NT2/D1 (cell line): ENCODE measurements at regions not wholly inside any gene's neighbourhood (a gene's known extent, or its start where the extent isn't known, plus 50 kb on each side); places are given as distances from the start of the nearest gene placed in this dataset.
A peak's percentile ranks its signal among the peaks of the same experiment; 100 is the strongest.
"Not testable (repeated sequence)": the region's sequence is repeated elsewhere in the genome, so short reads cannot be mapped to it uniquely, and the experiment has no call there.

Experiments
- DNase-seq: peaks from one replicate; pipeline ENCODE4 v3.0.0-alpha.2; 2011; ENCODE audit warnings: low read depth, low spot score
- H3K27me3 ChIP-seq: 2 replicates; pipeline ENCODE4 v1.6.0; 2011; ENCODE audit warnings: mild to moderate bottlenecking; ENCODE audit not compliant: insufficient read length, insufficient read depth
- H3K36me3 ChIP-seq: 2 replicates; pipeline ENCODE4 v1.6.1; 2011; ENCODE audit warnings: mild to moderate bottlenecking, low read length, mixed read lengths; ENCODE audit not compliant: insufficient read depth, insufficient read length
- H3K4me1 ChIP-seq: 2 replicates; pipeline ENCODE4 v1.5.1; 2011; ENCODE audit not compliant: insufficient read depth, insufficient read length
- H3K4me3 ChIP-seq: 2 replicates; pipeline ENCODE4 v1.5.1; 2011; ENCODE audit warnings: low read depth; ENCODE audit not compliant: insufficient read length
- H3K9ac ChIP-seq: 2 replicates; pipeline ENCODE4 v1.6.0; 2011; ENCODE audit warnings: low read depth; ENCODE audit not compliant: insufficient read length
- H3K9me3 ChIP-seq: 2 replicates; pipeline ENCODE4 v1.5.1; 2011; ENCODE audit warnings: mild to moderate bottlenecking, low read length; ENCODE audit not compliant: insufficient read depth
- SUZ12 ChIP-seq: IDR thresholded peaks from 2 replicates; pipeline ENCODE4 v1.6.1; 2011; ENCODE audit not compliant: insufficient read length, insufficient read depth; ENCODE audit errors: extremely low read depth
- YY1 ChIP-seq: IDR thresholded peaks from 2 replicates; pipeline ENCODE4 v1.6.1; 2011; ENCODE audit not compliant: insufficient read length, insufficient read depth
- ZNF274 ChIP-seq: IDR thresholded peaks from 2 replicates; pipeline ENCODE4 v1.6.1; 2011; ENCODE audit warnings: mild to moderate bottlenecking, low read depth, low read length

- peaks cover 41% of the 10 kb centered on the region for H3K9me3 ChIP-seq
- no peaks in the 10 kb centered on the region for H3K36me3 ChIP-seq
- TF ChIP-seq ZNF274 = no peak
- TF ChIP-seq YY1 = no peak
- no peak for TF ChIP-seq SUZ12
- no peaks in the 10 kb centered on the region for H3K27me3 ChIP-seq
- DNase-seq = no peak
- no peak overlapping the region for H3K9ac ChIP-seq
- no peak overlapping the region for H3K4me3 ChIP-seq
- peaks cover 3% of the 10 kb centered on the region for H3K4me1 ChIP-seq
These were observed 327.2 kb downstream of the EMP1 start for GRCh38 chr12:13523536-13524307.

DNA sequence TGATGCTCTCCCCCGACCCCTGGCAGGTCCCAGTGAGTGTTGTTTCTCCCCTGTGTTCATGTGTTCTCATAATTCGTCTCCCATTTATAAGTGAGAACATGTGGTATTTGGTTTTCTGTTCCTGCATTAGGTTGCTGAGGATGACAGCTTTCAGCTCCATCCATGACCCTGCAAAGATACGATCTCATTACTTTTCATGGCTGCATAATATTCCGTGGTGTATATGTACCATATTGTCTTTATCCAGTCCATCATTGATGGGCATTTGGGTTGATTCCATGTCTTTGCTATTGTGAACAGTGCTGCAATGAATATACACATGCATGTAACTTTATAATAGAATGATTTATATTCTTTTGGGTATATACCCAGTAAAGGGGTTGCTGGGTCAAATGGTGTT lies 321.5 kb downstream of the EMP1 start:
- not testable (repeated sequence) for H3K27me3 ChIP-seq, H3K4me3 ChIP-seq, H3K36me3 ChIP-seq, H3K4me1 ChIP-seq, DNase-seq, H3K9ac ChIP-seq
- H3K9me3 ChIP-seq = peaks cover 23% of the 10 kb centered on the region

GRCh38 chr12:13509740-13510139 lies 313.2 kb downstream of the EMP1 start:
- Histone ChIP-seq H3K4me1 (peaks cover 6% of the 10 kb centered on the region), H3K9me3 (peaks cover 17% of the 10 kb centered on the region), H3K4me3 (no peak overlapping the region), H3K27me3 (no peaks in the 10 kb centered on the region), H3K36me3 (no peaks in the 10 kb centered on the region), H3K9ac (no peak overlapping the region)
- no peak for DNase-seq
- TF ChIP-seq YY1 (no peak), SUZ12 (no peak), ZNF274 (no peak)

DNA sequence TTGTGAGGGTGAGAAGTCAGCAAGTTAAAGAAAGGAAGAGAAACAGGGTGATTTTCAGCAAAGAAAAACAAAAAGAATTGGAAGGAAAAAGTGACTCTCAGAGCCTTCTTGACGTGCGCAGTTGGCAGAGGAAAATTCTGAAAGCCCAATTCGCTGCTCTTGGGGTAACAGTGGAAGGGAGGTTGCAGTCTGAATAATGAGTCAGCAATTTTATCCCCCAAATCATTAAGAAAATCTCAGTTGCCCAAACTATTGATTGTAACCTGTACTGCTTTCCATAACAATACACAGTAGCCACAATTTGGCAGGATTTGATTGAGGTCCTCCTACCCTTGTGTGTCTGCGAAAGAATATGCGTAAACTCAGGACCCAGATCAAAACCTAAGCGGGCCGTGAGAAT lies 309.1 kb downstream of the EMP1 start:
- no peak for DNase-seq
- Histone ChIP-seq H3K27me3 (no peaks in the 10 kb centered on the region), H3K9me3 (no peaks in the 10 kb centered on the region), H3K9ac (no peak overlapping the region), H3K4me3 (no peak overlapping the region), H3K4me1 (peaks cover 7% of the 10 kb centered on the region), H3K36me3 (no peaks in the 10 kb centered on the region)
- TF ChIP-seq YY1 (no peak), SUZ12 (no peak), ZNF274 (no peak)

DNA sequence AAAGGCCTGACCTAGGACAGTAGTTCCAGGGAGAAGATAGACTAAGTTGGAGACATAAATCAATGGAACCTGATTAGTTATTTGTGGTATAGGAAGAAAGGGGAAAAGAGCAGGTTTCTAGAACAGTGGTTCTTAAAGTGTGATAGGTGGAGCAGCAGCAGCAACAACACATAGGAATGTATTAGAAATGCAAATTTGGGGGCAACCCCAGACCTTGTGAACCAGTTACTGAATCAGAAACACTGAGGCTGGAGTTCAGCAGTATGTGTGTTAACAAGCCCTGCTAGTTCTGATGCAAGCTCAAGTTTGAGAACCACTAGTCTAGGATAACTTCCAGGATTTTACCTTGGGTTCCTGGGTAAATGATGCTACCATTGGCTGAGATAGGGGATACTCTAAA lies 308.7 kb downstream of the EMP1 start:
- TF ChIP-seq ZNF274 (no peak), SUZ12 (no peak)
- H3K27me3 ChIP-seq = no peaks in the 10 kb centered on the region

GRCh38 chr12:13504736-13505135 lies 308.2 kb downstream of the EMP1 start:
- H3K4me1 ChIP-seq = peaks cover 7% of the 10 kb centered on the region
- H3K9ac ChIP-seq = no peak overlapping the region
- H3K36me3 ChIP-seq = no peaks in the 10 kb centered on the region
- no peak overlapping the region for H3K4me3 ChIP-seq
- TF ChIP-seq YY1 (no peak), ZNF274 (no peak), SUZ12 (no peak)
- H3K9me3 ChIP-seq = no peaks in the 10 kb centered on the region
- peaks cover 1% of the 10 kb centered on the region for H3K27me3 ChIP-seq
- DNase-seq = no peak

More for the DNA sequence above, 308.7 kb downstream of the EMP1 start:
- Histone ChIP-seq H3K9ac (no peak overlapping the region), H3K9me3 (no peaks in the 10 kb centered on the region), H3K4me1 (peaks cover 7% of the 10 kb centered on the region), H3K36me3 (no peaks in the 10 kb centered on the region), H3K4me3 (no peak overlapping the region)
- peak; percentile 80 for DNase-seq

DNA sequence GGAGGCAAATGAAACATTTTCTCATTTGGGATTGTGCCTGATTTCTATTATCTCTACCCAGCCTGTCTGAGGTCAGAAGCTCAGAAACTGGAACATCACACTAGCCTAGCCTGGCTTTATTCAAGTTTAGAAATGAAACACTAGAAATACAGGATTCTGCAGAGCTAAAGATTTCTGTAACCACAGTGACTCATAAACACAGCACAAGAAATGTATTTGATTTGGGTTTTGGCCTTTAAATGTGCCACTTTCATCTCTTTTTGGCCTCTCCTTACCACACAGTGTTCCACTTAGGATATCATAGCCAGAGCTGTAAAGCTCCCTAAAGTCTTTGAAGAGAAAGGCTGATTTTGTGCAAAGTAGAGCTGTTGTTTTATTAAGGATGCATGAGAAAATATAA lies 307.5 kb downstream of the EMP1 start:
- peaks cover 3% of the 10 kb centered on the region for H3K27me3 ChIP-seq
- no peak overlapping the region for H3K9ac ChIP-seq
- DNase-seq = no peak
- H3K36me3 ChIP-seq = no peaks in the 10 kb centered on the region
- H3K4me1 ChIP-seq = peaks cover 11% of the 10 kb centered on the region
- TF ChIP-seq ZNF274 (no peak), SUZ12 (no peak), YY1 (no peak)
- H3K4me3 ChIP-seq = no peak overlapping the region
- no peaks in the 10 kb centered on the region for H3K9me3 ChIP-seq

DNA sequence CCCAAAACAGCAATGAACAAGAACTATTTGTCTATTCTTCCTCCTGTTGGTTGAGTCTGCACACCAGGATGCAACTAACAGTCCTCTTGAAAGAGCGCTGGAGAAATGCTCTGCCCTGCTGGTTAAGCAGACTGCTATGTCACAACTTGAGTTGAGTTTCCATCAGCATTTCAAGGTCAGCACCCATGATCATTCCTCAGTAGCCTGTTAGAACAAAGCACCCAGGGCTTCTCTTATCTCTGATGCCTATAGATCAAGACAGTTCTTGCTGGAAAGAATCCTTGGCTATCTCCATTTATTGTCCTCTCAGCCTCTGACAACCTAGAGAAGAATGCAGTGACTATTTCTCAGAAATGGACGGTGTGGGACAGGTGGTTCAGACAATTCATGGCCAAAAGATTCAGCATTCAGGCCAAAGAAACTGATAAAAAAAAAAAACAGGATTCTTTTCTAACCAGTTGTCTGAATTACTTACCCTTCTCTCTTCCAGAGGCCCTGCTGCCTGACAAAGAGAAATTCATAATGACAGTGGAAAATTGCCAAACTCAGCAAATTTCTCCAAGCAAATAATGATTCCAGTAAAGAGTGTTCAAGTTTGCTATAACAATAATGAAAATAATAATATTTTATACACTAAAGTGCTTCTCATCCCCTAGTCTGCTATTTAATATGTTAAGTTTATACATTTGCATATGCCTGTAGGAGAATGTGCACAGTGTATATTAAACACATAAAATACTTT lies 306.7 kb downstream of the EMP1 start:
- Histone ChIP-seq H3K27me3 (peaks cover 3% of the 10 kb centered on the region), H3K36me3 (no peaks in the 10 kb centered on the region)
- TF ChIP-seq ZNF274 (no peak), YY1 (no peak), SUZ12 (no peak)

More for the DNA sequence above, 306.7 kb downstream of the EMP1 start:
- H3K9ac ChIP-seq = no peak overlapping the region
- H3K4me1 ChIP-seq = peaks cover 19% of the 10 kb centered on the region
- no peak for DNase-seq
- H3K9me3 ChIP-seq = no peaks in the 10 kb centered on the region
- H3K4me3 ChIP-seq = no peak overlapping the region
